Activated T-helper 2 cell treated with anti-CD3 and anti-CD28 coated beads, Interferon-gamma antibody, Interleukin-2, Interleukin-4, amounts not matched to agents 10 μg/mL and 5 μg/mL and 100 μg/mL, durations not matched to agents 14 hours and 24 hours and 36 hours (primary cell): ENCODE measurements at regions not wholly inside any gene's neighbourhood (a gene's known extent, or its start where the extent isn't known, plus 50 kb on each side); places are given as distances from the start of the nearest gene placed in this dataset.

ENCODE experiments used
- DNase-seq: peaks from one replicate; pipeline ENCODE4 v3.0.0; 2021; ENCODE audit warnings: low spot score
- H3K27ac Mint-ChIP-seq: one replicate; pipeline ENCODE4 v1.8.0; 2021; ENCODE audit warnings: mixed read lengths
- H3K27me3 Mint-ChIP-seq: one replicate; pipeline ENCODE4 v1.8.0; 2021; ENCODE audit warnings: low read depth, mixed read lengths
- H3K36me3 Mint-ChIP-seq: one replicate; pipeline ENCODE4 v1.8.0; 2021; ENCODE audit warnings: low read depth, mixed read lengths
- H3K4me1 Mint-ChIP-seq: one replicate; pipeline ENCODE4 v1.8.0; 2021; ENCODE audit warnings: low read depth, mixed read lengths
- H3K4me3 Mint-ChIP-seq: one replicate; pipeline ENCODE4 v1.8.0; 2021; ENCODE audit warnings: low read depth, mild to moderate bottlenecking, moderate library complexity, mixed read lengths
- H3K9me3 Mint-ChIP-seq: one replicate; pipeline ENCODE4 v1.8.0; 2021; ENCODE audit warnings: mixed read lengths
- intact Hi-C: fragments of 100-400 bp; cut with micrococcal nuclease; formaldehyde crosslinking; loops from one replicate; pipeline ENCODE4 v1.15.1; 2023

GRCh38 chr9:80009204-80009603 is 437.4 kb downstream of the TLE4 start:
- H3K9me3 Mint-ChIP-seq = no peaks in the 10 kb centered on the region
- intact Hi-C loops = no loop called here
- H3K36me3 Mint-ChIP-seq = no peaks in the 10 kb centered on the region
- no peak for DNase-seq
- no peak overlapping the region for H3K4me3 Mint-ChIP-seq
- H3K4me1 Mint-ChIP-seq = no peaks in the 10 kb centered on the region
- no peaks in the 10 kb centered on the region for H3K27me3 Mint-ChIP-seq
- H3K27ac Mint-ChIP-seq = no peak overlapping the region

GRCh38 chr9:80004714-80005113 is 432.9 kb downstream of the TLE4 start:
- intact Hi-C loops = no loop called here
- no peaks in the 10 kb centered on the region for H3K36me3 Mint-ChIP-seq
- H3K9me3 Mint-ChIP-seq = no peaks in the 10 kb centered on the region
- H3K27me3 Mint-ChIP-seq = no peaks in the 10 kb centered on the region
- no peak overlapping the region for H3K27ac Mint-ChIP-seq
- H3K4me1 Mint-ChIP-seq = no peaks in the 10 kb centered on the region
- no peak for DNase-seq
- no peak overlapping the region for H3K4me3 Mint-ChIP-seq

GRCh38 chr9:79990536-79990935 is 418.8 kb downstream of the TLE4 start:
- H3K9me3 Mint-ChIP-seq = no peaks in the 10 kb centered on the region
- no peak overlapping the region for H3K27ac Mint-ChIP-seq
- intact Hi-C loops = no loop called here
- no peaks in the 10 kb centered on the region for H3K4me1 Mint-ChIP-seq
- H3K4me3 Mint-ChIP-seq = no peak overlapping the region
- DNase-seq = no peak
- H3K27me3 Mint-ChIP-seq = no peaks in the 10 kb centered on the region
- no peaks in the 10 kb centered on the region for H3K36me3 Mint-ChIP-seq

- no peak overlapping the region for H3K4me3 Mint-ChIP-seq
- no peak overlapping the region for H3K27ac Mint-ChIP-seq
- no peaks in the 10 kb centered on the region for H3K36me3 Mint-ChIP-seq
- no peaks in the 10 kb centered on the region for H3K4me1 Mint-ChIP-seq
- intact Hi-C loops = no loop called here
- no peak for DNase-seq
- no peaks in the 10 kb centered on the region for H3K9me3 Mint-ChIP-seq
- no peaks in the 10 kb centered on the region for H3K27me3 Mint-ChIP-seq
Measured at GRCh38 chr9:79989079-79989478, 417.3 kb downstream of the TLE4 start.

GRCh38 chr9:79988126-79988525 is 416.4 kb downstream of the TLE4 start:
- intact Hi-C loops = no loop called here
- no peak overlapping the region for H3K4me3 Mint-ChIP-seq
- no peaks in the 10 kb centered on the region for H3K9me3 Mint-ChIP-seq
- H3K27ac Mint-ChIP-seq = no peak overlapping the region
- no peaks in the 10 kb centered on the region for H3K4me1 Mint-ChIP-seq
- DNase-seq = no peak
- H3K27me3 Mint-ChIP-seq = no peaks in the 10 kb centered on the region
- H3K36me3 Mint-ChIP-seq = no peaks in the 10 kb centered on the region

GRCh38 chr9:79986437-79986836 is 414.7 kb downstream of the TLE4 start:
- Mint-ChIP-seq H3K4me3 (no peak overlapping the region), H3K36me3 (no peaks in the 10 kb centered on the region), H3K9me3 (no peaks in the 10 kb centered on the region), H3K27me3 (no peaks in the 10 kb centered on the region), H3K27ac (no peak overlapping the region), H3K4me1 (no peaks in the 10 kb centered on the region)
- intact Hi-C loops = no loop called here
- DNase-seq = no peak

- H3K4me1 Mint-ChIP-seq = no peaks in the 10 kb centered on the region
- no peak for DNase-seq
- no peak overlapping the region for H3K27ac Mint-ChIP-seq
- no peaks in the 10 kb centered on the region for H3K9me3 Mint-ChIP-seq
- no peaks in the 10 kb centered on the region for H3K27me3 Mint-ChIP-seq
- intact Hi-C loops = no loop called here
- no peak overlapping the region for H3K4me3 Mint-ChIP-seq
- no peaks in the 10 kb centered on the region for H3K36me3 Mint-ChIP-seq
Measured at GRCh38 chr9:79985772-79986171, 414.0 kb downstream of the TLE4 start.

- Mint-ChIP-seq H3K27me3 (no peaks in the 10 kb centered on the region), H3K27ac (no peak overlapping the region), H3K9me3 (no peaks in the 10 kb centered on the region), H3K4me3 (no peak overlapping the region), H3K36me3 (no peaks in the 10 kb centered on the region), H3K4me1 (no peaks in the 10 kb centered on the region)
- intact Hi-C loops = no loop called here
- no peak for DNase-seq
Measured at GRCh38 chr9:79985264-79985663, 413.5 kb downstream of the TLE4 start.

GRCh38 chr9:79984429-79985067 is 412.8 kb downstream of the TLE4 start:
- no peak overlapping the region for H3K4me3 Mint-ChIP-seq
- H3K27me3 Mint-ChIP-seq = no peaks in the 10 kb centered on the region
- no peak overlapping the region for H3K27ac Mint-ChIP-seq
- no peaks in the 10 kb centered on the region for H3K9me3 Mint-ChIP-seq
- no peak for DNase-seq
- H3K4me1 Mint-ChIP-seq = no peaks in the 10 kb centered on the region
- intact Hi-C loops = no loop called here
- no peaks in the 10 kb centered on the region for H3K36me3 Mint-ChIP-seq

- no peak overlapping the region for H3K27ac Mint-ChIP-seq
- H3K27me3 Mint-ChIP-seq = no peaks in the 10 kb centered on the region
- no peak overlapping the region for H3K4me3 Mint-ChIP-seq
- DNase-seq = no peak
- H3K36me3 Mint-ChIP-seq = no peaks in the 10 kb centered on the region
- intact Hi-C loops = no loop called here
- no peaks in the 10 kb centered on the region for H3K4me1 Mint-ChIP-seq
- no peaks in the 10 kb centered on the region for H3K9me3 Mint-ChIP-seq
Measured at GRCh38 chr9:79980432-79980831, 408.7 kb downstream of the TLE4 start.

- no peak overlapping the region for H3K27ac Mint-ChIP-seq
- DNase-seq = no peak
Measured at GRCh38 chr9:79977510-79978197, 405.9 kb downstream of the TLE4 start.

GRCh38 chr9:79977074-79977435 is 405.3 kb downstream of the TLE4 start:
- intact Hi-C loops = no loop called here
- H3K4me3 Mint-ChIP-seq = no peak overlapping the region
- no peaks in the 10 kb centered on the region for H3K27me3 Mint-ChIP-seq
- H3K4me1 Mint-ChIP-seq = no peaks in the 10 kb centered on the region
- DNase-seq = no peak
- H3K9me3 Mint-ChIP-seq = no peaks in the 10 kb centered on the region
- H3K36me3 Mint-ChIP-seq = no peaks in the 10 kb centered on the region
- H3K27ac Mint-ChIP-seq = no peak overlapping the region

More at GRCh38 chr9:79977510-79978197, 405.9 kb downstream of the TLE4 start:
- Mint-ChIP-seq H3K36me3 (no peaks in the 10 kb centered on the region), H3K9me3 (no peaks in the 10 kb centered on the region), H3K4me1 (no peaks in the 10 kb centered on the region), H3K27me3 (no peaks in the 10 kb centered on the region), H3K4me3 (no peak overlapping the region)
- intact Hi-C loops = no loop called here

GRCh38 chr9:79976257-79977073 is 404.7 kb downstream of the TLE4 start:
- H3K36me3 Mint-ChIP-seq = no peaks in the 10 kb centered on the region
- intact Hi-C loops = no loop called here
- no peaks in the 10 kb centered on the region for H3K9me3 Mint-ChIP-seq
- no peak overlapping the region for H3K4me3 Mint-ChIP-seq
- no peaks in the 10 kb centered on the region for H3K27me3 Mint-ChIP-seq
- no peak overlapping the region for H3K27ac Mint-ChIP-seq
- no peaks in the 10 kb centered on the region for H3K4me1 Mint-ChIP-seq
- no peak for DNase-seq
